ENCODE measurements at regions not wholly inside any gene's neighbourhood (a gene's known extent, or its start where the extent isn't known, plus 50 kb on each side); places are given as distances from the start of the nearest gene placed in this dataset.
A peak's percentile ranks its signal among the peaks of the same experiment; 100 is the strongest.

GRCh38 chr1:11355559-11356475 lies 82.8 kb downstream of the UBIAD1 start:
- no peak for DNase-seq (ENCODE audit: low read depth, low spot score)
- FAIRE-seq: no peak
- Histone ChIP-seq H3K9me3 (ENCODE audit: control insufficient read depth, low read depth, low read length) (no peaks in the 10 kb centered on the region), H3K9ac (ENCODE audit: control insufficient read depth, extremely low read depth, insufficient read depth, low read length) (no peak overlapping the region), H4K20me1 (ENCODE audit: control insufficient read depth, extremely low read depth, insufficient read depth, low read length) (no peaks in the 10 kb centered on the region), H3K4me3 (ENCODE audit: control insufficient read depth in 2 of 3, extremely low read depth in 1 of 3, insufficient read depth in 2 of 3, low read depth in 1 of 3, low read length in 3 of 3) (no peak overlapping the region), H3K36me3 (ENCODE audit: control insufficient read depth in 2 of 2, extremely low read depth in 1 of 2, insufficient read depth in 2 of 2, low read length in 2 of 2) (no peaks in the 10 kb centered on the region), H2AFZ (ENCODE audit: control insufficient read depth, low read length) (no peak overlapping the region), H3K9me1 (ENCODE audit: control insufficient read depth, extremely low read depth, insufficient read depth, low read length) (no peaks in the 10 kb centered on the region), H3K27ac (ENCODE audit: control insufficient read depth, insufficient read depth, low read length) (no peak overlapping the region), H3K79me2 (ENCODE audit: control insufficient read depth, insufficient read depth, low read length) (no peaks in the 10 kb centered on the region), H3K4me1 (ENCODE audit: control insufficient read depth, extremely low read depth, insufficient read depth, low read length) (no peaks in the 10 kb centered on the region), H3K27me3 (ENCODE audit: control insufficient read depth, extremely low read depth, insufficient read depth, low read length) (peaks cover 11% of the 10 kb centered on the region), H3K4me2 (ENCODE audit: control insufficient read depth, extremely low read depth, insufficient read depth, low read depth, low read length) (no peak overlapping the region)
- TF ChIP-seq CTCF (optimal IDR thresholded peaks at IDR 0.05 in 1 of 3, IDR thresholded peaks at IDR 0.05 in 1 of 3, conservative IDR thresholded peaks at IDR 0.05 in 1 of 3; ENCODE audit: extremely low read depth in 1 of 3, insufficient read depth in 2 of 3, low read length in 3 of 3) (peak in 1 of 3 experiments; percentile 6), EZH2 (IDR thresholded peaks at IDR 0.05; ENCODE audit: low read length) (no peak)
- dilution Hi-C loops (cut with MboI; ENCODE audit: extremely low pct_ligation_motif_present, low sequenced_read_pairs): no loop called here

GRCh38 chr1:11357276-11357675 lies 84.3 kb downstream of the UBIAD1 start:
- Histone ChIP-seq H4K20me1 (ENCODE audit: control insufficient read depth, extremely low read depth, insufficient read depth, low read length) (no peaks in the 10 kb centered on the region), H3K27me3 (ENCODE audit: control insufficient read depth, extremely low read depth, insufficient read depth, low read length) (peaks cover 11% of the 10 kb centered on the region), H3K4me2 (ENCODE audit: control insufficient read depth, extremely low read depth, insufficient read depth, low read depth, low read length) (no peak overlapping the region), H3K4me3 (ENCODE audit: control insufficient read depth in 2 of 3, extremely low read depth in 1 of 3, insufficient read depth in 2 of 3, low read depth in 1 of 3, low read length in 3 of 3) (no peak overlapping the region), H3K79me2 (ENCODE audit: control insufficient read depth, insufficient read depth, low read length) (no peaks in the 10 kb centered on the region), H3K27ac (ENCODE audit: control insufficient read depth, insufficient read depth, low read length) (no peak overlapping the region), H2AFZ (ENCODE audit: control insufficient read depth, low read length) (no peak overlapping the region), H3K9ac (ENCODE audit: control insufficient read depth, extremely low read depth, insufficient read depth, low read length) (no peak overlapping the region), H3K9me3 (ENCODE audit: control insufficient read depth, low read depth, low read length) (no peaks in the 10 kb centered on the region), H3K4me1 (ENCODE audit: control insufficient read depth, extremely low read depth, insufficient read depth, low read length) (no peaks in the 10 kb centered on the region), H3K36me3 (ENCODE audit: control insufficient read depth in 2 of 2, extremely low read depth in 1 of 2, insufficient read depth in 2 of 2, low read length in 2 of 2) (no peaks in the 10 kb centered on the region), H3K9me1 (ENCODE audit: control insufficient read depth, extremely low read depth, insufficient read depth, low read length) (no peaks in the 10 kb centered on the region)
- dilution Hi-C loops (cut with MboI; ENCODE audit: extremely low pct_ligation_motif_present, low sequenced_read_pairs): no loop called here
- DNase-seq (ENCODE audit: low read depth, low spot score) (no peak), FAIRE-seq (no peak)
- TF ChIP-seq CTCF (optimal IDR thresholded peaks at IDR 0.05 in 1 of 3, IDR thresholded peaks at IDR 0.05 in 1 of 3, conservative IDR thresholded peaks at IDR 0.05 in 1 of 3; ENCODE audit: extremely low read depth in 1 of 3, insufficient read depth in 2 of 3, low read length in 3 of 3): no peak
- TF ChIP-seq EZH2 (IDR thresholded peaks at IDR 0.05; ENCODE audit: low read length): no peak
